ENCODE measurements at regions not wholly inside any gene's neighbourhood (a gene's known extent, or its start where the extent isn't known, plus 50 kb on each side); places are given as distances from the start of the nearest gene placed in this dataset.

- DNase-seq (ENCODE audit: low spot score) (no peak), ATAC-seq (ENCODE audit: low FRiP score) (peak; percentile 41)
- no peak for TF ChIP-seq CTCF (IDR thresholded peaks at IDR 0.05)
Measured at GRCh38 chr2:67295851-67296250, 101.3 kb upstream of the ETAA1 start.

DNA sequence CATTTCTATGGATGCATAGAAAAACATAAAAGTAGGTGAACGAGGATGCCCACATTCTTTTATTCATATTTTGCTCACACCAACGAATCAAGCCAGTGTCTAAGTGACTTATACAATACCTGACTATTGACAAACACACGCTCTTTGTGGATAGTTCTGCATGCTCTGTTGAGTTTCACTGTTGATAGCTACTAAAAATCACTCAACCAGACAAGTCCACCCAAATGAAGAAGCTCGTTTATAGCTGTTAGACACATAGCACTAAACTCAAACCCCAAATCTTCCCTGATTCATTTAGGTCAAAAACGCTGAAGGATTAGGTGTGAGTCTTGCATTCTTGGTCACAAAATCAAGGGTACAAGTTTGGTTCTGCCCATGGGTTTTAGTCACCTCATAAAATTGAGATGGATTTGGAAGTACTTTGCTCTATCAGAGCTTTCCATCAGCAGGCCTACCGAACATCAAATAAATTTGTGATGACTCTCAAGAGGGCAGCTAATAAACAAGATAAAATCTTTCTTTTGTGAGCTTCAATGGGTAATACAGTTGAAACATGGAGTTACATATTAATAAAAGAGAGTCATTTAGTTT is 92.7 kb upstream of the ETAA1 start:
- DNase-seq (ENCODE audit: low spot score) (no peak), ATAC-seq (ENCODE audit: low FRiP score) (no peak)
- TF ChIP-seq CTCF (IDR thresholded peaks at IDR 0.05) = no peak

DNA sequence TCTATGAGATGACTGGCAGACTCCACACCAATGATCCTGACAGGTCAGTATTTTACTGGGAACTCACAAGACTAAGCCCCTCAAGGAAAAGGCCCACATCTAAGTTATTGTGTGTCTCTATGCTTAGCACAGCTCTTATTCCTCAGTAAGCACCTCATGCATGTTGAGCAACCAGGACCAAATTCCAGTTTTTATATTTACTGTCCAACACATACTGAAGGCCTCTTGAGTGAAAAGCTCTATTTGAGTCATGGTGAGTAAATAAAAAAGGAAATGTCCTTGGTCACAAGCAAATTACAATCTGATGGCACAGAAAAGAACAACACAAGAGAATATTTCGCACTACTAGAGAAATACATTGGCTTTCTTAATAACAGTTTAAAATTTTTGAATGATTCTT is 87.9 kb upstream of the ETAA1 start:
- ATAC-seq (ENCODE audit: low FRiP score) = no peak
- TF ChIP-seq CTCF (IDR thresholded peaks at IDR 0.05) = no peak

GRCh38 chr2:67311536-67311935 is 85.6 kb upstream of the ETAA1 start:
- no peak for TF ChIP-seq CTCF (IDR thresholded peaks at IDR 0.05)
- DNase-seq (ENCODE audit: low spot score) (no peak), ATAC-seq (ENCODE audit: low FRiP score) (peak; percentile 64)

More for the DNA sequence above, 87.9 kb upstream of the ETAA1 start:
- DNase-seq (ENCODE audit: low spot score) = no peak

- no peak for TF ChIP-seq CTCF (IDR thresholded peaks at IDR 0.05)
- DNase-seq (ENCODE audit: low spot score) (no peak), ATAC-seq (ENCODE audit: low FRiP score) (no peak)
Measured at GRCh38 chr2:67312871-67313270, 84.3 kb upstream of the ETAA1 start.

GRCh38 chr2:67313536-67313935 is 83.6 kb upstream of the ETAA1 start:
- no peak for TF ChIP-seq CTCF (IDR thresholded peaks at IDR 0.05)
- ATAC-seq (ENCODE audit: low FRiP score) (no peak), DNase-seq (ENCODE audit: low spot score) (no peak)

DNA sequence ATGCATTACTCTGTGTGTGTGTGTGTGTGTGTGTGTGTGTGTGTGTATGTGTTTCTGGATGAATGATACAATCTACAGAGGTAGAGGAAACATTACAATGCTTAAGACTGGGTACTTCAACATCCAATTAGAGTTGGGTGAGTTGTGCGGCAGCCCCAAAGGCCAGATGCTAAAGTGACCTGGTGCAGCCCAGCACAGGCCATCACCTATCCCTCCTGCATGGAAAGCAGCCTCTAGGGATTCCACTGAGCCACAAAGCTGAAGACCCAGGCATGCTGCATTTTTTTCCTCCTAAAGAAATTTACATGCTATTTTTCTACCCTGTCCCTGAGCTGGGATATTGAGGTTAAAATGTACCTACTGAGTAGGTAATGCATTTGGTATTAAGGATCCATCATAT is 79.1 kb upstream of the ETAA1 start:
- TF ChIP-seq CTCF (IDR thresholded peaks at IDR 0.05) = no peak
- ATAC-seq (ENCODE audit: low FRiP score) = no peak

More for the DNA sequence above, 79.1 kb upstream of the ETAA1 start:
- no peak for DNase-seq (ENCODE audit: low spot score)
